ENCODE measurements at regions not wholly inside any gene's neighbourhood (a gene's known extent, or its start where the extent isn't known, plus 50 kb on each side); places are given as distances from the start of the nearest gene placed in this dataset.

DNA sequence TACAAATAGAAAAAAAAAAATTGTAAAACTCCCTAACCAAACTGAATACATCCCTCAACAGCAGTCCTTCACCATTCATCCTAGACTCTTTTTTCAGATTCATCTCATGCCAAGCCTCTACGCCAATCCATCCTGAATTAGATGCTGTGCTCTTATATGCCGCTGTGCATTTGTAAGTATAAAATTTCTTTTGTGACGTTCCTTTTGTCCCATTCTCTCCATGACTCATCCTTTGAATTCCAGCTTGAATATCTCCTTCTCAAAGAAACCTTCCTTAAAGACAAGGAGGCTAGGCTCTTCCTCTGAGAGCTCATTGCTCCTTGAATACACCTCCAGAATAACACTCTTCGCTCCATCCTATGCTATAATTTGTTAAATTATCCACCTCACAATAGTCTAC, 359.2 kb downstream of the RMST start:
- no peak overlapping the region for H3K27ac ChIP-seq
- no peaks in the 10 kb centered on the region for H3K9me3 ChIP-seq
- DNase-seq (ENCODE audit: low spot score in 2 of 2): no peak
- TF ChIP-seq POLR2A (IDR thresholded peaks at IDR 0.05) (no peak), EP300 (IDR thresholded peaks at IDR 0.05) (no peak)
- TF ChIP-seq, protein P1, sequence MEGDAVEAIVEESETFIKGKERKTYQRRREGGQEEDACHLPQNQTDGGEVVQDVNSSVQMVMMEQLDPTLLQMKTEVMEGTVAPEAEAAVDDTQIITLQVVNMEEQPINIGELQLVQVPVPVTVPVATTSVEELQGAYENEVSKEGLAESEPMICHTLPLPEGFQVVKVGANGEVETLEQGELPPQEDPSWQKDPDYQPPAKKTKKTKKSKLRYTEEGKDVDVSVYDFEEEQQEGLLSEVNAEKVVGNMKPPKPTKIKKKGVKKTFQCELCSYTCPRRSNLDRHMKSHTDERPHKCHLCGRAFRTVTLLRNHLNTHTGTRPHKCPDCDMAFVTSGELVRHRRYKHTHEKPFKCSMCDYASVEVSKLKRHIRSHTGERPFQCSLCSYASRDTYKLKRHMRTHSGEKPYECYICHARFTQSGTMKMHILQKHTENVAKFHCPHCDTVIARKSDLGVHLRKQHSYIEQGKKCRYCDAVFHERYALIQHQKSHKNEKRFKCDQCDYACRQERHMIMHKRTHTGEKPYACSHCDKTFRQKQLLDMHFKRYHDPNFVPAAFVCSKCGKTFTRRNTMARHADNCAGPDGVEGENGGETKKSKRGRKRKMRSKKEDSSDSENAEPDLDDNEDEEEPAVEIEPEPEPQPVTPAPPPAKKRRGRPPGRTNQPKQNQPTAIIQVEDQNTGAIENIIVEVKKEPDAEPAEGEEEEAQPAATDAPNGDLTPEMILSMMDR (IDR thresholded peaks at IDR 0.05): no peak
- H3K27me3 ChIP-seq: no peaks in the 10 kb centered on the region
- H3K4me1 ChIP-seq: no peaks in the 10 kb centered on the region
- H3K36me3 ChIP-seq: no peaks in the 10 kb centered on the region
- no peak overlapping the region for H3K4me3 ChIP-seq
- 83 to 88% methylated on average over 4 of the region's 4 CpGs for WGBS, 2 donors

DNA sequence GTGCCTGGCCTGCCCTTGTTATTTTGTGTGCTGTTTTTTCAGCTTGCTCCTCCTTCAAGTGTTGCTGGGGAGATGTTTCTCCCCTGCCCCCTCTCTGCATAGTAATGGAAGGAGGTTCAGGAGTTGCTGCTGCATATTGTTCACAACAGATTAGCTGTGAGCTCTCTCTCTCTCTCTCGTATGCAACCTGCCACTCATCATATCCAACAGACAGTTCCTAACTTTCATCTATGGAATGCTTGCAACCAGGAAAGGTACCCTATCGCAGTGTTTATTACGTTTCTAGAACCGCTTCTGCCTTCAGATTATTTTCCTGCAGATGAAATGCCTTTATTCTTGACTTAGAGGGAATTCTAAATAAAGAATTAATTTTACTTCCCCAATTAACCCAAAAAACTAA, 372.9 kb downstream of the RMST start:
- H3K27me3 ChIP-seq: no peaks in the 10 kb centered on the region
- 78 to 84% methylated on average over 4 of the region's 4 CpGs for WGBS, 2 donors
- no peaks in the 10 kb centered on the region for H3K36me3 ChIP-seq
- no peak for TF ChIP-seq POLR2A (IDR thresholded peaks at IDR 0.05)
- TF ChIP-seq EP300 (IDR thresholded peaks at IDR 0.05): no peak
- TF ChIP-seq, protein P1 (IDR thresholded peaks at IDR 0.05): no peak
- no peak for DNase-seq (ENCODE audit: low spot score in 2 of 2)
- no peaks in the 10 kb centered on the region for H3K9me3 ChIP-seq
- no peak overlapping the region for H3K4me3 ChIP-seq
- H3K4me1 ChIP-seq: no peaks in the 10 kb centered on the region
- no peak overlapping the region for H3K27ac ChIP-seq

DNA sequence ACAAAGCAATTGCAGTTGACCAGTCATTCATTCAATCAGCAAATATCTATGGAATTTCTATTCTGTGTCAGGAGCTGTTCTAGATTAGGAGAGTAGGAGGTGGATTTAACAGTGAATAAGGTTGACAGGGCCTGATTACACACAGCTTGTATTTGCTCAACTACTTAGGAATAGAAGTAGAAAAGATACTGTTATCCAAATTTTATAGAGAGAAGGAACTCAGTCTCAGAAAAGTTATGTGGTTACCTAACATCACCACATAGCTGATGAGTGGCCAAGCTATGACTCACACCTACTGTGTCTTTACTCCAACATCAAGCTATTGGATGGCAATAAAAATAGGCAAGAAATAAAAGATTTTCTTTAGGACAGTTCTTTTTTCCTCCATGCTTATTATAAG, 374.8 kb downstream of the RMST start:
- H3K4me3 ChIP-seq: no peak overlapping the region
- no peaks in the 10 kb centered on the region for H3K27me3 ChIP-seq
- no peaks in the 10 kb centered on the region for H3K9me3 ChIP-seq
- no peaks in the 10 kb centered on the region for H3K36me3 ChIP-seq
- TF ChIP-seq POLR2A (IDR thresholded peaks at IDR 0.05): no peak
- TF ChIP-seq, protein P1 (IDR thresholded peaks at IDR 0.05): no peak
- TF ChIP-seq EP300 (IDR thresholded peaks at IDR 0.05): no peak
- peak in 1 of 2 donors; percentile 32 for DNase-seq (ENCODE audit: low spot score in 2 of 2)
- no peaks in the 10 kb centered on the region for H3K4me1 ChIP-seq
- no peak overlapping the region for H3K27ac ChIP-seq

DNA sequence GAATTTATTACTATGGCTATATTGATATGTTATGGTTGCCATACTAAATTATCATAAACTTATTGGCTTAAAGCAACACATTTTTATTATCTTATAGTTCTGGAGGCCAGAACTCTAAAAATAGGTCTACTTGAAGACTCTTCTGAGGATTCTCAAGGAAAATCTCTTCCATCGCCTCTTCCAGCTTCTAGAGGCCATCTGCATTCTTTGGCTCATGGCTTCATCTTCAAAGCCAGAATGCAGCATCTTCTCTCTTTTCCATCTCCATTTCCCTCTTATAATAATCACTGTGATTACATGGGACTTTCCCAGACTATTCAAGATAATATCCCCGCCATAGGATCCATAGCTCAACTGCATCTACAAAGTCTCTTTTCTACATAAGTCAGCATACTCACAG, 385.4 kb downstream of the RMST start:
- Histone ChIP-seq H3K4me1 (no peaks in the 10 kb centered on the region), H3K27ac (no peak overlapping the region), H3K4me3 (no peak overlapping the region), H3K27me3 (no peaks in the 10 kb centered on the region), H3K9me3 (no peaks in the 10 kb centered on the region), H3K36me3 (no peaks in the 10 kb centered on the region)
- WGBS, 2 donors: 72 to 86% methylated on average over 2 of the region's 2 CpGs
- no peak for DNase-seq (ENCODE audit: low spot score in 2 of 2)
- TF ChIP-seq, protein P1 (IDR thresholded peaks at IDR 0.05): no peak
- no peak for TF ChIP-seq EP300 (IDR thresholded peaks at IDR 0.05)
- no peak for TF ChIP-seq POLR2A (IDR thresholded peaks at IDR 0.05)

DNA sequence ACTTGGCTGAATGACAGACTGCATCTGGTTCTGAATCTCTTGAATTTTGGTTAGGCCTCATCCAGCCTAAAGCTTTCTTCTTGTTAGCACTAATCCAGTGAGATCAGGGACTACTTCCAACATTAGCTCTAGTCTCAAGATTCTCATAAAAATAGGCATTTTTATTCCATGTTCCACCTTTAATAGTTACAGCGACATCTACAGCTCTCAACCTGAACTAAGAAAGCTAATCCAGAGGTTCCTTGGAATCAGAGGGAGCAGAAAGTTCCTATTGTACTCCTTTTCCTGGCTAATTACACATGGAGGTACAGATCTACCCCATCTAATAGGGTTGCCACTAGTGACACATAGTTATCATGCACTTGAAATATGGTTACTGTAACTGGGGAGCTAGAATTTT, 391.9 kb downstream of the RMST start:
- Histone ChIP-seq H3K27ac (no peak overlapping the region), H3K4me1 (no peaks in the 10 kb centered on the region), H3K36me3 (no peaks in the 10 kb centered on the region), H3K4me3 (no peak overlapping the region), H3K9me3 (no peaks in the 10 kb centered on the region), H3K27me3 (no peaks in the 10 kb centered on the region)
- no peak for TF ChIP-seq EP300 (IDR thresholded peaks at IDR 0.05)
- 90 to 97% methylated on average over 1 of the region's 1 CpG for WGBS, 2 donors
- no peak for DNase-seq (ENCODE audit: low spot score in 2 of 2)

DNA sequence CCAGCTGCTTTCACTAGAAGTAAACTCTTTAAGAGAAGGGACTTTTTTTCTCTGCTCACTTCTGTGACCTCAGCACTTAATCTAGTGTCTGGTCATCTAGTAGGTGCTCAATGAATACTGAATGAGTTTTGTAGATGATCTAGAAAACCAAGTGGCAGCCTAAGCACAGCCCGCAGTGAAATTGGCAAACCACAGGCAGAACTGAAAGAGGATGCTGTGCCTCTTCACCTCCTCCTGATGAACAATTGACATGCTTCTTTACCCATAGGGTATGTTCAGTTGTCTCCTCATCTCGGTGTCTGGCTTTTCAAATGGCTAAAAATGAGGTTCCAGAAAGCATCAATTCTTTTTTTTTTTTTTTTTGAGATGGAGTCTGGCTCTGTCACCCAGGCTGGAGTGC, 399.5 kb downstream of the RMST start:
- H3K4me3 ChIP-seq: no peak overlapping the region
- peaks cover 0 to 5% (median 0%) of the 10 kb centered on the region in 4 donors for H3K9me3 ChIP-seq
- no peaks in the 10 kb centered on the region for H3K4me1 ChIP-seq
- no peak overlapping the region for H3K27ac ChIP-seq
- DNase-seq (ENCODE audit: low spot score in 2 of 2): no peak
- TF ChIP-seq EP300 (IDR thresholded peaks at IDR 0.05) (no peak), POLR2A (IDR thresholded peaks at IDR 0.05) (no peak)
- TF ChIP-seq, protein P1 (IDR thresholded peaks at IDR 0.05): no peak
- no peaks in the 10 kb centered on the region for H3K27me3 ChIP-seq
- H3K36me3 ChIP-seq: no peaks in the 10 kb centered on the region
- WGBS, 2 donors: 44 to 48% methylated on average over 2 of the region's 2 CpGs

All from tibial nerve (tissue), 4 donors.